IPS DF 6.9 (cell line): ENCODE measurements at regions not wholly inside any gene's neighbourhood (a gene's known extent, or its start where the extent isn't known, plus 50 kb on each side); places are given as distances from the start of the nearest gene placed in this dataset.
"Not testable (repeated sequence)": the region's sequence is repeated elsewhere in the genome, so short reads cannot be mapped to it uniquely, and the experiment has no call there.

Source experiments
- DNase-seq: peaks from one replicate; pipeline ENCODE4 v3.0.0-alpha.2; 2013; ENCODE audit warnings: low read depth, low spot score
- H3K27ac ChIP-seq: one replicate; pipeline ENCODE4 v1.5.1; 2013; ENCODE audit warnings: low read length, control low read depth
- H3K27me3 ChIP-seq: 2 replicates; pipeline ENCODE4 v1.6.1; 2013; ENCODE audit warnings: mild to moderate bottlenecking, low read length; ENCODE audit not compliant: control insufficient read depth, insufficient read depth
- H3K36me3 ChIP-seq: 2 replicates; pipeline ENCODE4 v1.6.1; 2013; ENCODE audit warnings: low read length; ENCODE audit not compliant: control insufficient read depth, insufficient read depth
- H3K4me1 ChIP-seq: 2 replicates; pipeline ENCODE4 v1.6.1; 2013; ENCODE audit warnings: low read length; ENCODE audit not compliant: control insufficient read depth, insufficient read depth
- H3K4me3 ChIP-seq: 2 replicates; pipeline ENCODE4 v1.5.1; 2013; ENCODE audit warnings: mild to moderate bottlenecking, low read length
- H3K9me3 ChIP-seq: 2 replicates; pipeline ENCODE4 v1.6.1; 2013; ENCODE audit warnings: low read length, inconsistent platforms; ENCODE audit not compliant: control insufficient read depth, insufficient read depth
- WGBS: extraction: QIAGEN DNeasy Blood & Tissue Kit; methylation state at CpG from one replicate; pipeline ENCODE4 v1.1.7; 2013; ENCODE audit warnings: mixed read lengths, missing lambda C conversion rate; ENCODE audit not compliant: insufficient read length, insufficient coverage; 5-methylcytosine and 5-hydroxymethylcytosine counted together

- WGBS, result no CpG with 5 or more reads among the region's 28 CpGs
Observed at GRCh38 chr16:88326611-88327485, 55.9 kb upstream of the ZNF469 start.

GRCh38 chr16:88327561-88328312 is 55.0 kb upstream of the ZNF469 start:
- no CpG with 5 or more reads among the region's 36 CpGs for WGBS
- no peaks in the 10 kb centered on the region for H3K4me1 ChIP-seq
- no peaks in the 10 kb centered on the region; the same call in 1 of the 2 replicates for H3K36me3 ChIP-seq
- no peak overlapping the region; the same call in 1 of the 2 replicates for H3K4me3 ChIP-seq
- no peaks in the 10 kb centered on the region for H3K9me3 ChIP-seq
- H3K27ac ChIP-seq, result no peak overlapping the region
- DNase-seq, result no peak
- H3K27me3 ChIP-seq, result no peaks in the 10 kb centered on the region

More at GRCh38 chr16:88326611-88327485, 55.9 kb upstream of the ZNF469 start:
- Histone ChIP-seq H3K9me3 (no peaks in the 10 kb centered on the region), H3K27ac (no peak overlapping the region), H3K27me3 (no peaks in the 10 kb centered on the region), H3K4me1 (no peaks in the 10 kb centered on the region), H3K36me3 (no peaks in the 10 kb centered on the region; the same call in 1 of the 2 replicates), H3K4me3 (no peak overlapping the region)
- DNase-seq, result no peak

DNA sequence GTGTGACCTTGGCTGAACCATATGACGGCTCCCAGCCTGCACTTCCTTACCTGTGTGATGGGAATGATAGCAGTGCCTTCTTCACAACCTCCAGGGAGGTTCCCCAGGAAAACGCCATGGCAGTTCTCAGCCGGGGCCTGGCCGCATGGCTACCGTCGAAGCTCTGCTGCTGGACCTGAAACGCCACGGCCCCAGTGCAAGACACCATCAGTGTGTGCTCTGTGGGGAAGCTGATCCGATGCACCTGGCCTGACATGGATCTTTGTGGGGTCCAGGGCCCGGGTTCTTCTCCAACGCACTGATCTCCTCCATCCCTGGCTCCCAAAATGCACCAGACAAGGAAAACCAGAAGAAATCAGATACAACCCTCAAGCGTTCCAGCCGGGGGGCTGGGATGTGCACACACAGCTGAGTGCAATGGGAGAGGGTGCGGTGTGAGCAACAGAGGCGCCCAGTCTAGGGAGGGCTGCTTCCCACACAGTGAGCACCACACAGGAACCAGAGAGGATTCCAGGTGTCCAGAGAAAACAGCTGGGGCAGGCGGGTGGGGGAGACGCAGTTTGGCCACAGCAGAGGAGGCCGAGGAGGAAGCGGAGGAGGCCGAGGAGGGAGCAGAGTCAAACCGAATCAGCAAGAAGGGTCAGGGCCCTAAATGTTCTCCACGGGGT is 54.3 kb upstream of the ZNF469 start:
- H3K9me3 ChIP-seq, result no peaks in the 10 kb centered on the region
- no peaks in the 10 kb centered on the region for H3K4me1 ChIP-seq
- H3K27me3 ChIP-seq, result no peaks in the 10 kb centered on the region
- H3K36me3 ChIP-seq, result no peaks in the 10 kb centered on the region; the same call in 1 of the 2 replicates
- WGBS, result no CpG with 5 or more reads among the region's 22 CpGs
- H3K4me3 ChIP-seq, result no peak overlapping the region
- no peak overlapping the region for H3K27ac ChIP-seq
- no peak for DNase-seq

DNA sequence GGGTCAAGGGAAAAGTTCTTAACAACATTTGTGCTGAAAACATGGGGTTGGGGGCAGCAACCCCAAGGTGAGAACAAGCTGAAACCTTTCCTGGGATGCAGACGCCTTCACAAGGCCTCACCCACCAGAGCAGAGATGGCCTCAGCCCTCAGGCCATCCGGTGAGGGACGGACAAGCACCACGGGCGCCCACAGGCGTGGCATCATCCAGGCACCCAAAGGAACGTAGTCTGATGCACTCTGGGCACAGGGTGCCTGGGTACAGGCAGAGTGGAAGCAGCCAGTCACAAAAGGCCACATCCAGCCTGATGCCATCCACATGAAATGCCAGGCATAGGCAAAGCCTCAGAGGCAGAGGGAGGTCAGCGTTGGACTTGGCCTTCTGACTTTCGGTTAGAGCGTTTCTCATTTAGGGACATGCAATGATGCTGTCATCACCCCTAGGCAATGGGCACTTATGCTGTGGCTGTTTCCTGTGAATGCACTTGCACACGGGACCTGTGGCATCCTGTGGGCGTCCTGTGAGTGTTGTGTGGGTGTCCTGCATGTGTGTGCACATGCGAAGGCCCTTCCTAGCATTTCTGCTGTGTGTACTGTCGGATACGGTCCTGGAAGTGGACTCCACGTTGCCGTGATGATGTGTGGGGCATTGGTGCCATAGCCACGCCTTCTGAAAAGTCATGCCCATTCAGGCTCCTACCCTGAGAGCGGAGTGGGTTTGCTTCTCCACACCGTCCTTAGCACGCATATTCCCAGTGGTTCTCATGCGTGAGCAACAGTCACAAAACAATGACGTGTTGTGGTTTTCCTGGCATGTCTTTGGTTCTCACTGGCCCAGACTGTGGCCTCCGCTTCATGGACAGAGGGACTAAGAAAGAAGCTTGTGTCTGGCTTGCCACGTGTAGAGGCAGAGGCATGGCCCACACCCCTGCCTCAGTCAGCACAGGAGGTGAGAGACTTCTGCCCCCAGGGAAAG is 52.7 kb upstream of the ZNF469 start:
- Histone ChIP-seq H3K36me3 (no peaks in the 10 kb centered on the region; the same call in 1 of the 2 replicates), H3K4me3 (no peak overlapping the region), H3K27ac (no peak overlapping the region), H3K9me3 (no peaks in the 10 kb centered on the region), H3K27me3 (no peaks in the 10 kb centered on the region), H3K4me1 (no peaks in the 10 kb centered on the region)
- no CpG with 5 or more reads among the region's 25 CpGs for WGBS
- no peak for DNase-seq

- Histone ChIP-seq H3K27ac (no peak overlapping the region), H3K9me3 (no peaks in the 10 kb centered on the region), H3K36me3 (no peaks in the 10 kb centered on the region), H3K4me1 (no peaks in the 10 kb centered on the region), H3K27me3 (no peaks in the 10 kb centered on the region), H3K4me3 (no peak overlapping the region)
- WGBS, result 100% methylated on average over 4 of the region's 15 CpGs
- DNase-seq, result no peak
Observed at GRCh38 chr16:88330971-88331890, 51.5 kb upstream of the ZNF469 start.

- Histone ChIP-seq H3K27me3 (no peaks in the 10 kb centered on the region), H3K4me1 (no peaks in the 10 kb centered on the region), H3K9me3 (no peaks in the 10 kb centered on the region), H3K27ac (no peak overlapping the region), H3K36me3 (no peaks in the 10 kb centered on the region), H3K4me3 (no peak overlapping the region)
- WGBS, result no CpG with 5 or more reads among the region's 23 CpGs
- DNase-seq, result no peak
Observed at GRCh38 chr16:88331989-88332920, 50.5 kb upstream of the ZNF469 start.

DNA sequence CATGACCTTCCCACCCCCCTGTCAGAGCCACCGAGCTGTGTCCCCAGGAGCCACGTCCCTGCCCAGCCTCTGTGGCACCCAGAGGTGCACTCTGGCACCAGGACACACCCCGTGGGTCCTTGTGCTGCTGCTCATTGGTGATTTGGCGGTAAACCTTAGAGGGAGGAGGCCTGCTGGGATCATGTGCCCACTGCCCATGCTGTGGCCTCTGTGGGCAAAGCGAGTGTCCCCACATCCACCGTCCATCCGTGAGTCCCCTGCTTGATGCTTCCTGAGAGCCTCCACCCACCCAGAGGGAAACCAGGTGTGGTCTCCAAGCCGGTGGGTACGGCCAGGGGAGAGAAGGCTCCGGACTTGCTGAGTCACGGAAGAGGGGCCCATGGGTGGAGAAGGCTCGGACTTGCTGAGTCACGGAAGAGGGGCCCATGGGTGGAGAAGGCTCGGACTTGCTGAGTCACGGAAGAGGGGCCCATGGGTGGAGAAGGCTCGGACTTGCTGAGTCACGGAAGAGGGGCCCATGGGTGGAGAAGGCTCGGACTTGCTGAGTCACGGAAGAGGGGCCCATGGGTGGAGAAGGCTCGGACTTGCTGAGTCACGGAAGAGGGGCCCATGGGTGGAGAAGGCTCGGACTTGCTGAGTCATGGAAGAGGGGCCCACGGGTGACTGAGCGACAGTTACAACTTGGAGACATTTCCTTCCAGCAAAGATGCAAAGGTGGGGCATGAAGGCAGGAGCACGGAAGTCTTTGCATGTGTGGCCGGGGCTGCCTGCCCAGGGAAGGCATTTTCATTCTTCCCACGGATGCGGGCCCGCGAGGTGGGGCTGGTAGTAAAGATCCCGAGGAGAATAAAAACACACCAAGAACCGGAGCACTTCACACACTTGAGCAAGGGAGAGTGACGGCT is 49.6 kb upstream of the ZNF469 start:
- not testable (repeated sequence) for DNase-seq, H3K4me1 ChIP-seq, H3K4me3 ChIP-seq, H3K9me3 ChIP-seq, H3K27ac ChIP-seq, H3K36me3 ChIP-seq, H3K27me3 ChIP-seq
- WGBS, result no CpG with 5 or more reads among the region's 33 CpGs
